Astrocyte (in vitro differentiated cells and primary cell): ENCODE measurements at regions not wholly inside any gene's neighbourhood (a gene's known extent, or its start where the extent isn't known, plus 50 kb on each side); places are given as distances from the start of the nearest gene placed in this dataset.

Source experiments
- DNase-seq: peaks from one replicate; pipeline ENCODE4 v3.0.0-alpha.2; 2010; ENCODE audit warnings: low read depth
- FAIRE-seq: peaks from 2 replicates; lab custom pipeline; 2011; peaks lifted over from hg19 to GRCh38; lab: Jason Lieb, UNC
- H2AFZ ChIP-seq: 2 replicates; pipeline ENCODE4 v1.6.0; 2012; ENCODE audit warnings: low read depth, low read length, inconsistent platforms
- H3K27ac ChIP-seq: 2 replicates; pipeline ENCODE4 v1.5.1; 2011; ENCODE audit warnings: low read depth, low read length, inconsistent platforms
- H3K27me3 ChIP-seq: 2 replicates; pipeline ENCODE4 v1.6.0; 2011; ENCODE audit warnings: low read length, inconsistent platforms; ENCODE audit not compliant: insufficient read depth
- H3K36me3 ChIP-seq: 2 replicates; pipeline ENCODE4 v1.5.1; 2011; ENCODE audit warnings: low read length, inconsistent platforms; ENCODE audit not compliant: insufficient read depth
- H3K4me1 ChIP-seq: 2 replicates; pipeline ENCODE4 v1.5.1; 2011; ENCODE audit warnings: low read length, inconsistent platforms; ENCODE audit not compliant: insufficient read depth
- H3K4me2 ChIP-seq: 2 replicates; pipeline ENCODE4 v1.6.0; 2012; ENCODE audit warnings: low read length, inconsistent platforms
- H3K4me3 ChIP-seq: 2 replicates; pipeline ENCODE4 v1.5.1; 2011; ENCODE audit warnings: low read depth, mild to moderate bottlenecking, low read length, inconsistent platforms; ENCODE audit not compliant: insufficient read depth
- H3K79me2 ChIP-seq: 2 replicates; pipeline ENCODE4 v1.6.0; 2012; ENCODE audit warnings: mild to moderate bottlenecking, low read length, inconsistent platforms; ENCODE audit not compliant: insufficient read depth
- H3K9ac ChIP-seq: 2 replicates; pipeline ENCODE4 v1.6.0; 2012; ENCODE audit warnings: mild to moderate bottlenecking, low read length, inconsistent platforms
- H3K9me3 ChIP-seq: 2 replicates; pipeline ENCODE4 v1.5.1; 2012; ENCODE audit warnings: low read depth, mild to moderate bottlenecking, low read length, inconsistent platforms; ENCODE audit not compliant: insufficient read depth
- H4K20me1 ChIP-seq: 2 replicates; pipeline ENCODE4 v1.6.0; 2012; ENCODE audit warnings: low read length, inconsistent platforms; ENCODE audit not compliant: insufficient read depth
- H3K27ac Mint-ChIP-seq: one replicate; pipeline ENCODE4 v1.8.0; 2021; ENCODE audit warnings: mild to moderate bottlenecking, mixed read lengths; ENCODE audit not compliant: unreplicated experiment
- H3K27me3 Mint-ChIP-seq: one replicate; pipeline ENCODE4 v1.8.0; 2021; ENCODE audit warnings: low read depth, mixed read lengths; ENCODE audit not compliant: unreplicated experiment
- H3K36me3 Mint-ChIP-seq: one replicate; pipeline ENCODE4 v1.8.0; 2021; ENCODE audit warnings: low read depth, mixed read lengths; ENCODE audit not compliant: unreplicated experiment
- H3K4me1 Mint-ChIP-seq: one replicate; pipeline ENCODE4 v1.8.0; 2021; ENCODE audit warnings: low read depth, mixed read lengths; ENCODE audit not compliant: unreplicated experiment
- H3K4me3 Mint-ChIP-seq: one replicate; pipeline ENCODE4 v1.8.0; 2021; ENCODE audit warnings: mild to moderate bottlenecking, moderate library complexity, mixed read lengths; ENCODE audit not compliant: unreplicated experiment
- H3K9me3 Mint-ChIP-seq: one replicate; pipeline ENCODE4 v1.8.0; 2021; ENCODE audit warnings: mild to moderate bottlenecking, mixed read lengths; ENCODE audit not compliant: unreplicated experiment
- CTCF ChIP-seq: IDR thresholded peaks from 2 replicates; pipeline ENCODE4 v1.5.1; 2011; ENCODE audit warnings: low read depth, mild to moderate bottlenecking, inconsistent platforms, low read length, moderate library complexity; ENCODE audit not compliant: insufficient read depth
- EZH2 ChIP-seq: IDR thresholded peaks from 2 replicates; pipeline ENCODE4 v1.6.1; 2012; ENCODE audit warnings: mild to moderate bottlenecking, low read length, inconsistent platforms; ENCODE audit not compliant: insufficient read depth

GRCh38 chr3:73681198-73681597, 56.5 kb upstream of the PDZRN3 start:
- Histone ChIP-seq H3K4me3 (no peak overlapping the region), H3K9me3 (no peaks in the 10 kb centered on the region), H3K27me3 (no peaks in the 10 kb centered on the region), H3K4me2 (no peak overlapping the region), H3K36me3 (no peaks in the 10 kb centered on the region), H3K27ac (no peak overlapping the region), H3K4me1 (peaks cover 5% of the 10 kb centered on the region), H3K79me2 (no peaks in the 10 kb centered on the region), H3K9ac (no peak overlapping the region), H4K20me1 (no peaks in the 10 kb centered on the region), H2AFZ (no peak overlapping the region)
- Mint-ChIP-seq H3K27me3 (peaks cover 2% of the 10 kb centered on the region), H3K27ac (no peak overlapping the region), H3K4me1 (no peaks in the 10 kb centered on the region), H3K36me3 (no peaks in the 10 kb centered on the region), H3K9me3 (no peaks in the 10 kb centered on the region), H3K4me3 (no peak overlapping the region)
- FAIRE-seq: no peak
- no peak for DNase-seq
- TF ChIP-seq EZH2 (no peak), CTCF (no peak)

- no peaks in the 10 kb centered on the region for H3K9me3 ChIP-seq
- H3K4me3 Mint-ChIP-seq: no peak overlapping the region
- H3K27ac Mint-ChIP-seq: no peak overlapping the region
- H3K36me3 ChIP-seq: no peaks in the 10 kb centered on the region
- no peaks in the 10 kb centered on the region for H3K36me3 Mint-ChIP-seq
- H3K9ac ChIP-seq: no peak overlapping the region
- no peak overlapping the region for H3K4me2 ChIP-seq
- peaks cover 2% of the 10 kb centered on the region for H3K27me3 Mint-ChIP-seq
- DNase-seq (no peak), FAIRE-seq (peak; percentile 34)
- no peak overlapping the region for H3K27ac ChIP-seq
- H3K4me3 ChIP-seq: no peak overlapping the region
- H3K27me3 ChIP-seq: no peaks in the 10 kb centered on the region
- H3K79me2 ChIP-seq: no peaks in the 10 kb centered on the region
- H3K9me3 Mint-ChIP-seq: no peaks in the 10 kb centered on the region
- H4K20me1 ChIP-seq: no peaks in the 10 kb centered on the region
- H3K4me1 ChIP-seq: peaks cover 5% of the 10 kb centered on the region
- no peaks in the 10 kb centered on the region for H3K4me1 Mint-ChIP-seq
- no peak overlapping the region for H2AFZ ChIP-seq
- TF ChIP-seq CTCF (no peak), EZH2 (no peak)
Observed at GRCh38 chr3:73680391-73681095, 55.8 kb upstream of the PDZRN3 start.

DNA sequence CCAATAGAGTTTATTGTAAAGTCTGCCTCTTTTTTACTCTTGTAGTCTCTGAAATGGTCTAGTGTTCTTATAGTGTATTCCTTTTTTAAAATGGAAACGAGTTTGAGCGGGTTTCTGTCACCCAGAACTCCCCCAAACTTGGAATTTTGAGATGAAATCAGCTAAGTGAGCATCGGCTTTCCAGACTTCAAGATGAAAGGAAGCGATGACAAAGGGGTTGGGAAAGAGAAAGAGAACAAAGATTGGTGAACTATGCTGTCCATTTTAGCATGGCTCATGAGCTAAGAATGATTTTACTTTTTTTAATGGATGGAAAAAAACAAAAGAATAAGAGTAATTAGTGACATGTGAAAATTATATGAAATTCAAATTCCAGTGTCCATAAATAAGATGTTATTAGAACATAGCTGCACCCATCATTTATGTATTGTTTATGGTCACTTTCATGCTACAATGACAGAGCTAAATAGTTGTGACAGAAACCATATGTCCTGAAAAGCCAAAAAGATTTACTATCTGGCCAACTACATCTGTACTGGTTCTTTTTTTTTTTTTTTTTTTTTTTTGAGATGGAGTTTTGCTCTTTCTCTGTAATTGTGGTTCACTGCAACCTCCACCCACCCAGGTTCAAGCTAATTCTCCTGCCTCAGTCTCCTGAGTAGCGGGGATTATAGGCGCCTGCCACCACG, 52.7 kb upstream of the PDZRN3 start:
- H3K9me3 Mint-ChIP-seq: no peaks in the 10 kb centered on the region
- no peak for FAIRE-seq

More for the DNA sequence above, 52.7 kb upstream of the PDZRN3 start:
- no peaks in the 10 kb centered on the region for H4K20me1 ChIP-seq
- Mint-ChIP-seq H3K4me3 (no peak overlapping the region), H3K36me3 (no peaks in the 10 kb centered on the region), H3K27me3 (no peaks in the 10 kb centered on the region), H3K27ac (no peak overlapping the region), H3K4me1 (peaks cover 3% of the 10 kb centered on the region)
- no peak overlapping the region for H2AFZ ChIP-seq
- H3K4me1 ChIP-seq: peaks cover 5% of the 10 kb centered on the region
- no peak overlapping the region for H3K9ac ChIP-seq
- H3K79me2 ChIP-seq: no peaks in the 10 kb centered on the region
- H3K4me3 ChIP-seq: no peak overlapping the region
- H3K27ac ChIP-seq: no peak overlapping the region
- H3K9me3 ChIP-seq: no peaks in the 10 kb centered on the region
- no peaks in the 10 kb centered on the region for H3K27me3 ChIP-seq
- no peak for DNase-seq
- TF ChIP-seq EZH2 (no peak), CTCF (no peak)
- H3K4me2 ChIP-seq: no peak overlapping the region
- no peaks in the 10 kb centered on the region for H3K36me3 ChIP-seq
